Left forelimb (tissue), 1 donor: ENCODE measurements at regions not wholly inside any gene's neighbourhood (a gene's known extent, or its start where the extent isn't known, plus 50 kb on each side); places are given as distances from the start of the nearest gene placed in this dataset.

Experiments used
- DNase-seq: peaks from one replicate; pipeline ENCODE4 v3.0.0-alpha.2; 2018; ENCODE audit warnings: low spot score

DNA sequence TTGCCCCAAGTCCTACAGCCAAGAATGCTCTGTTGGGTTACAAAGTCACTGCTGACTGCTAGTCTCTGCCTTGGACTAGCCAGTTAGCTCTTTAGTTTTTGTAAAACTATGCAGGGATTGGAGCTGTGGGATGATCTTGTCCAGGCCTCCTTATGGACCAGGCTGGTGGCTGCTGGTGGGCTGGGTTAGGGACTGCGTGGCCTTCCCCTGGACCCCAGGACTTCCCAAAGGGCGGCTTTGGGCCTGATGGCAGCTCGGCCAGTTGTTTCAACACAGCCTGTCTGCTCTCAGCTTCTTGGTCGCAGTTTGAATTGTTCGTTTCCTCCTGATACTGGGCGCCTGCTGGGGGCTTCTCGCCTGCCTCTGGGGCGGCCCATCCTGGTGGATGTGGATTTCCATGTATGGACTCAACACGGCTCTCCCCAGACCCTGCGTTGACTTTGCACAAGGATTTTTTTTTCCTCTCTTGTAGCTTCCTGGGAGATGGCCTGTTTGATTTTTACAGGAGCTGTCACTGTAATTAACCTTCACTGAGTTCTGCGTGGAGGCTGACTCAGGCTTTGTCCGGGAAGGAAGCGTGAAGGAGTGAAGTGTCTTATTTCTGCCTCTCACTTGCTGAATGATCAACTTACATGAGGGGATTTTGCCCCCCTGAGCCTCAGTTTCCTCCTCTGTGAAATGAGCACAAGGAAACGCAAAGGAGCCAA, 91.9 kb upstream of the NEURL1B start:
- no peak for DNase-seq

DNA sequence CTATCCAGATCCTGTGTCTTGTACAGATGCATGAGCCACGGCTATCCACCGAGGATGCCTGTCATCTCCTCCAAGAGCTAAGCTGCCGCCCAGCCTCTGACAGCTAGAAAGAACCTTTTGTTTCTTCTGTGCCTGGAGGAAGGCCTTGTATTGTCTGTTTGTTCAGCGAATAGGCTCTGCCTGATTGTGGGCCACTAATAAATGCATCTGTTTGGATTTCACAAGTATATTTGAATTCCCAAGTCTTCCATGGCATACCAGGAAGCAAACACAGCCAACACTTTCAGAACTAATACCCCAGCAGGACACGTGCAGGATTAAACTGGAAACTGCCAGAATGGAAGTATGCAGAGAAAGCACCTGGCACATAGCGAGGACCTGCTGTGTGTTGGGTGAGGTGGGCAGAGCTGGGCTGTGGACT, 92.7 kb upstream of the NEURL1B start:
- DNase-seq = no peak

DNA sequence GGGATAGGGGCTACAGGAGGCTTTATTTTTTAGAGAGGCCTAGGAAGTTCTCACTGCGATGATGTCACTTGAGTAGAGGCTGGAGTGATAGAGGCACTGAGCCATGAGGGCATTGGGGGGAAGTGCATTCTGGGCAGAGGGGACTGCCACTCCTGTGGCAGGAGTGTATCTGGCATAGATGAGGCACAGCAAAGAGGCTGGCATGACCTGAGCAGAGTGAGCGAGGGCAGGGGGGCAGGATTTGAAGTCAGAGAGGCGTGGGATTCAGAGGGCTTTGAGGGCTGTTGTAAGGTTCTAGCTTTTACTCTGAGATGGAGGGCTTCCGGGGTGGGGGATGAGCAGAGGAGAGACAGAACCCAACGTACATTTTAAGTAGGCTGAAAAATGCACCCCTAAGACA, 91.9 kb upstream of the SH3PXD2B start:
- DNase-seq = no peak

DNA sequence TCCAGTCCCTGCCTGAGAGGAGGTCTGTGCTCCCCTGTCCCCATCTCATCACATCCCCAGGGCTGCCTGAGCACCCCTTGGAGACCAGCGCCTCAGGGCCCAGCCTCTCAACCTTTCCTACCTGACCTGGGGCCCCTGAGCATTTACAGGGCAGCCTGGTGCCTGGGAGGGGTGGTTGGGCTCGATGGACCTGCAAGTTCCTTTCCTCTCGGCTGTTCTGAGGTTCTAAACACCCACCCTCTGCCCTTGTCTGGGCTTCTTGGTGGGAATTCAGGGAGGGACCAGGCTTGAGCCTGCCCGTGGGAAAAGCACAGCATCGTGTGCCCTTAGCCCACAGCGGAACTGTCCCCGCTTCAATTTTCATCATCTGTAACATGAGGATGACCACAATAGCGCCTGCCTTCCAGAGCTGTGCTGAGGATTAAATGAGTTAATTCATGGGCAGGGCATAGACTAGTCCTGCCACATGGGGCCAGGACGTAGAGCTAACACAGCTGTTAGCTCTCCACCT, 91.0 kb upstream of the SH3PXD2B start:
- DNase-seq = no peak

DNA sequence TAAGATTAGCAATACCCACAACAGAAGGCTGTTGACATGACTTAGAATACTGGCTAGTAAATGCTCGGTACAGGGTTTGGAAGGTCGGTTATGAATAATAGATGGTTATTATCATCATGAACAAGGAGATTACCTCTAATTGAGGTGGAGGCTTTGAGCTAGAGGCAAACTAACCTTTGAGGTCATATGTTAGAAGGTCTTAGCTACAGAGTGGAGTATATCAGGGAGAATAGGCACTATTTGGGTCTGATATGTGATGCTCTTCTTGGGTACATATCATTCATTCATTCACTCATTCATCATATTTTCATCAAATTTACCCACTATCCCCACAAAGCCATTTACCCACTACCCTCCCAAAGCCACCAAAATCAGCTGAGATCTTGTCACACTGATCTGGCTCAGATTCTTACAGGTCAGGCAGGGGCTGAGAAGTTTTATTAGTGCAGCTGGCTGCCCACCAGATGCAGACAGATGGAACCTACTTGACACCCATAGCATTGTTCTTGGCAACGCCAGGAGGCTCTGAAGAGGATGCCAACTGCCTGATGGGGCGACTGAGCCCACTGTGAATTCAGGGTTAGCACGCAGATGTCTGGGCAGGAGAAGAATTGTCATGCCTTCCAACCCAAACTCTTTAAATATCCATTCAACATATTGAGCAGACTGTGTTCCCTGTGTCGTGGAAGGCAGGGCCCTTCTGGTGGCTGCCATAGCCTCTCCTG, 90.2 kb upstream of the SH3PXD2B start:
- peak; percentile 69 for DNase-seq

DNA sequence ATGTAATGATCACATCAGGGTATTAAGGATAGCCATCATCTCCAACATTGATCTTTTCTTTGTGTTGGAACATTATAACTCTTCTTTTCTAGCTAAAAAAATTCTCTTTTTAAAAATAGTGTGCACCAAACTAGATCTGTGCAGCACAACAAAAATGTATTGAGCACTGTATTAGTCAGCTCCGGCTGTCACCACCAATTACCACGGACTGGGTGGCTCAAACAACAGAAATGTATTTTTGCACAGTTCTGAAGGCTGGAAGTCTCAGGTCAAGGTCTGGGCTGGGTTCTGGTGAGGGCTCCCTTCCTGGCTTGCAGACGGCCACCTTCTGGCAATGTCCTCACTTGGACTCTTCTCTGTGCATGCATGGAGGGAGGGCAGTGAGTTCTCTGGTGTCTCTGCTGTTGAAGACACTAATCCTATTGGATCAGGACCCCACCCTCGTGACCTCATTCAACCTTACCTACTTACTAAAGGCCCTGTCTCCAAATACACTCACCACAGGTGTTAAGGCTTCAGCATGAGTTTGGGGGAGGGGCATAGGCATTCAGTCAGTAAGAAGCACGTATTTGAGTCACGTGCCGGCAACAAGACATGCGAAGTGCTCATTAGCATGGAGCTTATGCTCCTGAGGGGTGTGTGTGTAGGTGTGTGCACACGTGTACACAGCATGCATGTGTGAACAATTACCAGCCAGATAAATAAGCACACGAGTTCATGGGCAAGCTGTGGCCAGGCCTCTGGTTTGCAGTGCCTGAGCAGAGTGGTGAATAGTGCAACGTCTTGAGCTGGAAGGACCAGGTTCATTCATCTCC, 89.4 kb upstream of the SH3PXD2B start:
- DNase-seq = peak; percentile 38

DNA sequence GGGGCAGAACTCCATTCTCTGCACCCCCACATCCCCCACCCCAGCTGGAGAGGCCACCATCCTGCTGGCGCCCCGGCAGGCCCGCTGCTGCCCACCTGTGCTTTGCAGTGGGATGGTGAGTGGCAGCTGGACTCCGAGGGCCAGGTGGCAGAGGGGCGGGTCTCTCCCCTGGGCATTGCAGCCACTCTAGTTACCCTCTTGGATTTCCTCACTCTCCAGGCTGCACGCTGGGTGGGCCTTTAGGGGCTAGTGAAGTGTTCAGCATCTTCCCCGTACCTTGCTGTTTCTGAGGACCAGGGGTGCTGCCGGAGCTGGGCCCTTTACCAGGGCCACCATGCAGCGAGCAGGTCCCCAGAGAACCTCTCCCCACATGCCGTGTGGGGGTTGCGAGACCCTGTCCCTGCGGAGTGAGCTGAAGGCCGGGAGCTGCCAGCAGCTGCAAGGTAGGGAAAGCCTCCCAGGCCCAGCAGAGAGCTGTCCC, 88.4 kb upstream of the SH3PXD2B start:
- peak; percentile 69 for DNase-seq

DNA sequence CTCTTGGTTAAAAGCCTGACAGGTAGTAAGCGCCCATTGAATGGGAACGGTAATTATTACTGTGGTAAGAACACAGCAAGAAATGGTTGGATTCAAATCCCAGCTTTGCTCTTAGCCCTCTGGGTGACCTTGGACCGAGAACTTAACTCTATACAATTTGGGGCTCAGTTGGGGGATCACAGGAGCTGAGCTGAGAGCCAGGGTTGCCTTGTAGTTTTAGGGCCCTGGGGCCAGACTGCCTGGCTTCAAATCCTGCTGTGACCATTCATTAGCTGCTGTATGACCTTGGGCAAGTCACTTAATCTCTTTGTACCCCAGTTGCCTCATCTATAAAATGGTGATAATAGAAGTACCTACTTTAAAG, 87.4 kb upstream of the SH3PXD2B start:
- peak; percentile 53 for DNase-seq

DNA sequence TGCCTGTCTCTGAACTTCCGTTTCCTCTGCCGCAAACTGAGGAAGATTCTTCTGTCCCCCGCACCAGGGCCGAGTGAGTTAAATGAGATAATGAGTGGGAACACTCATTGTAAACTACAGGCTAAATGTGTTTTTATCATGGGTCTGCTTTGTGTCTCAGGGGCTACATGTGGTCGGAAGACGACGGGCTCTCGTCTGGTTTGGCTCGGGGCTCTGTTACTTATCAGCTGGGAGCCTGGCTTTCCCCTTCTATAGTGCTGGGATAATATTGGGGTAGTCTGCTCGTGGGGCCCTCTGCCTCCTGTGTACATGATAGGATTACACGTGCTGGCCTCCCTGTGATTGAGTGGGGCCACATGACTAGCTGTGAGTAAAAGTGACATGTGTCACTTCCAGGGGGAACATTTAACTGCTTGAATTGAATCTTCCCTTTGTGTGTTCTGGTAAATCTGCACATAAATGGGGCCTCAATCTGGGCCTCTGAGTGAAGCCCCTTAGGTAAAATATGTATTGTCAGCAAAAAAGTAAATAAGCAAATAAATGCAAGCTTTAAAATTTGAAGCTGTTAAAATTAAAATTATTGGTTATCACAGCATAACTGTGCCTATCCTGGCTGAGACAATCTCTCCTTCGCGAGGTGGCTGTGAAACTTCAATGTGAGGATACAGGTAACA, 86.9 kb upstream of the SH3PXD2B start:
- peak; percentile 51 for DNase-seq

DNA sequence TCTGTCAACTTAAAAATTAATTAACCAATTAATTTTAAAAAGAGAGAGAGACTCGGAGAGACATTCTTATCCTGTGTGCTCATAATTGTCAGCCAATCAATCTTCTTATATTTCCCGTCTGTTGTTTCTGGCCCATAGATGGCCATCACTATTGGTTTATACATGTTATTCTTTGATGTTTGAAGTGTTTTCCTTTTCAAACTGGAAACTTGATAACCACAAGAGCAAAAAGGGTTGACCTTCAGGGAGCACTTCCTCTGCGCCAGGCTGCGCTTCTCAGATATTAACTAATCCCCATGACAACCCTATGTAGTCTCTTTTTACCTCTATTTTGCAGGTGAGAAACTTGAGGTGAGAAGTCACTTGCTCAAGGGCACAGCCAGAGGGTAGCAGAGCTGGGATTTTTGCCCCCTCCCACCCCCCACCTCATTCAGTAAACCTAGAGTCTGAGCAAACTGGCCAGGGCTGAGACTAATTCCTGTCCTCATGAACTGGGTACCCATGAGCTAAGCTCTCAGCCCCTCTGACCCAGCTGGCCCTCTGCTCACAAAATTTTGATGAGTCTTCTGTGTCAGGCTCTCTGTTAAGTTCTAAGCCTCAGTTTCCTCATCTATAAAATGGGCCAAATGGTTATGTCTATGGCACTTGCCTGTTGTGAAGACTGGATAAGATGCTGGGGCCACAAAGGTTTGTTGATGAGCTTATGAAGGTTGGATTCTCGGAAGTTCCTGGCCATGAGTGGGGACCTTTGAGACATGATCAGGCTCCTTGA, 86.0 kb upstream of the SH3PXD2B start:
- DNase-seq = no peak

DNA sequence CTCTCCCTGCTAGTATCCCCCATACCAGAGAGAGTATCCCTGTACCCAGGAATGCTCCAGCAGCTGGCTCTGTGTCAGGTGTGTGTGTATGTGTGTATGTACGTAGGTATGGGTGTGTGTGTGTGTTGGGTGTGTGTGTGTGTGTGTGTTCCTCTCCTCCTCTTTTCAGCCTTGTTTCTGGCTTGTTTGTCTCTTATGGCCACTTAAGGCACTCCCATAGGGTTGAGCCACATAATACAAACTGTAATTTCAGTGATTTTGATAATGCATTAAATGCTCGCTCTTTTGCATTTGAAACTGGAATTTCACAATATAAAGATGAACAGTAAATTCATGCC, 80.8 kb upstream of the SH3PXD2B start:
- no peak for DNase-seq

DNA sequence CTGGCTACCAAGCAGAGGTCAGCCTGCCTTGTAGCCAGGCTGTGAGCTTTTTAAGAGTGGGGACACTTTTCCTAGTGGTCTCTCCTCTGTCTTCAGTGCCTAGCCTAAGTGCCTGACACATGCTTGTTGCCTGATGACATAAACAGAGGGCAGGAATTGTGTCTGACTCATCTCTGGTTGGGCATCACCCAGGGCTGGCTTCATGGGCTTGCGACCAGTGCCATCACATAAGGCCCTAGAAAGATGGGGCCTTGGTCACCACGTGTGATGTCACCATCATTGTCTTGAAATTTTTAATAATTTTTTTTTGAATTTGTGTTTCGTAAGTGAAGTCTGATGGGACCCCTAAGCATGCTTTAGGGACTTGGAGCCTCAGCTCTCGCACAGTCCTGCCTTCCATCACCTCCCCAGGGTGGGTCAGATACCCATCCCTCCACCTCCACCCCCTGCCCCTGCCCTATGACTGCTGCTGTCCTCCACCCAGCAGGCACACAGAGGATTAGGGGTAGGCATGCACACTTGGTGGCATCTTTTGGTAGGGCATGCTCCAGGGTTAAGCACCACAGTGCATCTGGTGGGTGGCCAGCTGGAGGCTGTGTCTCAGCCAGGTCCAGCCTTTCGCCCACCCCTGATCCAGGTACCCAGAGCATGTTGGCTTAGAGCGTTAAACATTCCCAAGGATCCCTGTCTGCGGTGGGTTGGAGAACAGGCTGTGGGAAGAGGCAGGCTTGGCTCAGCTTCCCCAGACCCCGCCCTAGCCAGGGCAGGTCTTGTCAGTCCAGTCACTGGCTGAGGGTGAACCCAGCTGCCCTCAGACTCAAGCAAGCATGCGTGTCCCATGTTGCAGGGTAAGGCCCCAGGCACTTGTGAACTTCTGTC, 80.1 kb upstream of the SH3PXD2B start:
- peak; percentile 59 for DNase-seq

DNA sequence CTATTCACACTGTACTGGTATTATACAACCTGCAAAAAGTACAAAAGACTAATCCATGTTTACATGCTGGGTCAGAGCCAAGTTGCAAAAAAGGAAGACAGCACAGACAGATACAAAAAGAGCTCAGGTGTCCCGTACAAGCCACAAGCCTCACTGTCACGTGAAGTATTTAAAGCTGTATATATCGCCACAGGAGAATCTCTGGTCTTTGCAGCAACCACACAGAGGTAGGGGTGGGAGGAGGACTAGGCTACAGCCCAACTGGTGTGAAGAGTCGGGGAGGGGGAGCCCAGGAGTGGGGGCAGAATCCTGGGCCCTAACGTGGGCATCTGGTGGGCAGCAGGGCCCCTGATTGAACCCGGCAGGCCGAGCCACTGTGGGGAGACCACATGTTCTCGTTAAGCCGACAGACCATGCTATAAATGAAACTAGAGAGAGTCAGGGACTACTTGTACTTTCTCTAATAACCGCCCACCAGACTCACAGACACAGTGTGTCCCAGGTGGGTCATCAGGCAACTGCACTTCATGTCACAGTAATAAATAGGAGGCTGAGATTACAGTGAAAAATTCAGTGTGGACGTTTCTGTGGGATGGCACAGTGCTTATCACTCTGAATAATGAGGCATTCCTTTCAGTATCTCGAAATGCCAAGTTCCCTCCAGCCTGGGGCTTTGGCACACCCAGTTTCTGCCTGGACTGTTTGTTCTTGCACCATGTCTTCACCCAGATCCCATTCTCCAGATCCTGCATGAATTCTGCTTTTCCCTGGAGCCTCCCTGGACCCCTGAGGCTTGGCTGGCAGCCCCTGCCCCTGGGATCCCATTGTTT, 79.3 kb upstream of the SH3PXD2B start:
- peak; percentile 60 for DNase-seq

DNA sequence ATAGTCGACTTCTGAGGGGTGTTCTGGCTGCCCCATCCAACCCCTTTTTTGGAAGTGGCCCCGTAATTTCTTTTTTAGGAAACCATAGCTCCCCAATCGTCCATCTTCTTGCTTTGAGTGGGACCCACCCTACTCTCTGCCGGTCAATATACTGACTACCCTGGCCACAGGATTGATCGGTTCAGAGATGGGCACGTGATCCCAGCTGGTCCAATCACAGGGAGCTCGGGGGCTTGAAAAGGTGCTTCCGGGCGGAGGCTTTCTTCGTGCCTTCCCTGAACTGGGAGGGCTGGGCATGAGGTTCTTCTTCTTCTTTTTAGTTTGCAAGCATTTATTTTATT, 78.7 kb upstream of the SH3PXD2B start:
- peak; percentile 18 for DNase-seq

DNA sequence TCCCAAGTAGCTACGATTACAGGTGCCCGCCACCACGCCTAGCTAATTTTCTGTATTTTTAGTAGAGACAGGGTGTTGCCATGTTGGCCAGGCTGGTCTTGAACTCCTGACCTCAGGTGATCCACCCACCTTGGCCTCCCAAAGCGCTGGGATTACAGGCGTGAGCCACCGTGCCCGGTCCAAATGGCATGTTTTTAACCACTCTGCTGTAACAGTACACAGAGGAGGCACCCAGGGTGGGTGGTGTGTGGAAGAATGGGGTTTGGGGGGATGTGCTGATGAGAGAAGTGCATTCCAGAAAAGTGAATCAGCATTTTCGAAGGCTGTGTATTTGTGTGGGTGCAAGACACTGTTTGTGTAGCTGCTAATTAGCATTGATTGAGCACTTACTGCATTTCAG, 78.1 kb upstream of the SH3PXD2B start:
- DNase-seq = peak; percentile 26

DNA sequence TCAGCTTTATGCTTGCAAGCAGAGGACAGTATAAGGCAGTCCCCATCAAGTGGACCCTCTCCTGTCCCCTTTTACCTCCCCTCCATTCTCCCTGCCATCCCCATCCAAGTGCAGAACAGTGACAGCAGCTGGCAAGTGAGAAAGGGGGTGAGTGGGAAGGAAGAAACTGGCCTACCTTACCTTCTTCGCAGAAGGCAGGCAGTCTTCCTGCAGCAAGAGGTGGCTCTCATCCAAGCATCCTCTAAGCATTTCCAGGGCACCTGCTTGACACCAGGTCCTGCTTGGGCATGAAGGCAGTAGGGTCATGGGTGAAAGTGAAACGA, 77.3 kb upstream of the SH3PXD2B start:
- DNase-seq = peak; percentile 48

DNA sequence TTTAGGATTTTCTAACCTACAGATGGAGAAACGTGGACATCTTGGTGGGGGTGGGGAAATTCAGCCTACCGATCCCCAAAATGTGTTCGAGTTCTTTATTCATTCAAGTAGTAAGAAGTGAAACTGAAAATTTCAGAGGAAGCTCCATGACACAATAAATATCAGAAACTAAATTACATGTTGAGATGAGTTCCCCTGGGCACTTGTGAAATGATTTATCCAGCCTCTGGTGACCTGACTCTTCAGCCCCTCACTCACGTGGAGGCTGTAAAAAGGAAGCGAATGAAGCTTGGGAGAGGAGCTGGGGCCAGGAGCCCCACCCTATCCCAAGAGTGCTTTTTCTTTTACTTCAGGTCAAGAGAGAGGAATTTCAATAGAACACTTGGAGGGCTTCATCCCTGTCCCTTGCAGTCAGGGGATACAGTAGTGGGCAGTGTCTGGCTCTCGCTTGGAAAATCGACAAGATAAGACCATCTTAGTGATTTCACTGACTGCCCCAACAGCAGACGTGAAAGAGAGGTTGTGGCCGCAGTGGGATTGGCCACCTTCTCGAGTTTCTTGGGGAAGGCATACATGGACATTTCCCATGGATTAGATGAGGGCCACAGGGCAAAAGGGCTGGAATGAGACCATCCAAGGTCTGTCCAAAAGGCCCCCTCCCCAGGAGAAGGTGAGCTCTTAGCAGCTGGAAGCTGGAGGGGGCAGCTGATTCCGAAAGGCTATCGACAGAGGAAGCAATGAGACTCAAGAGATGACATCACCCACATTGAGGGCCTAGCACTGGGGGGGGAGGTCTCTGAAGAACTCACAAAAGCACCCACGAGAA, 76.8 kb upstream of the SH3PXD2B start:
- DNase-seq = peak; percentile 38

DNA sequence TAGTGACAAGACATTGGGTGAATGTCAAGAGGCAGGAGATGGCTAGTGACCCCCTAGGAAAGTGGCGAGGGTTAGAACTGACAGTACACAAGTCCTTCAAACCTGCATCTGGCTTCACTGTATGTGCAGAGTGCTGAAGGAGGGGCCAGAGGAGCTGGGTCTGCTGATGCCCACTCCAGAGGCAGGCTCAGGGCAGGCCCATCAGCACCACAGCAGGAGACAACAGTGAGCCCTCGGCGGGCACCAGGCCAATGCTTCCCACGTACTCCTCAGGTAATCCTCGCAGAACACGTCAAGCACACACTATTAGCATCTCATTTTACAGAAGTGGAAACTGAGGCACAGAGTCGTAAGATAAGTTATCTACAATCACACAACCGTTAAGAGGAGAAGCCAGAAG, 76.1 kb upstream of the SH3PXD2B start:
- no peak for DNase-seq

DNA sequence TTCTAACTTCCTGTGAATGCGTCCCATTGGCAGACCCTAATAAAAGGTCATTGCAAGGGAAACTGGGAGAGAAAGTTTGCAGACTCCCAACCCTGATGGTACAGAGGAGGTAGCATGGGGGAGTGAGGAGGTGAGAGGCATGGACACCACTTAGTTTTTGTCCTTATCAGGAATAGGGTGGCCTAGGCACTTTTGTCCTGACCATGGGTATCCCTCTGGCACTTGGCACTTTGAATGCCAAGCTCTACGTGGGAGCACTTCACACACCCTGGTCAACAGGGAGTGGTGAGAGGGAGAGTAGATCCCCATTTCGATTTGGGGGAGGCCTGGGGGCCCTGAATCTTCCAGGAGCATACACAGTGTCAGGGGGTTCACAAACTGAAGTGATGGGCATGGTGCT, 75.6 kb upstream of the SH3PXD2B start:
- peak; percentile 40 for DNase-seq
